GM12874 (cell line): ENCODE measurements at regions not wholly inside any gene's neighbourhood (a gene's known extent, or its start where the extent isn't known, plus 50 kb on each side); places are given as distances from the start of the nearest gene placed in this dataset.

Experiments used
- TF ChIP-seq, protein P1 (sequence below): IDR thresholded peaks from 2 replicates; pipeline ENCODE4 v1.5.1; 2011; ENCODE audit warnings: low read depth, mild to moderate bottlenecking, control low read depth, low read length, moderate library complexity; ENCODE audit not compliant: insufficient read depth

DNA sequence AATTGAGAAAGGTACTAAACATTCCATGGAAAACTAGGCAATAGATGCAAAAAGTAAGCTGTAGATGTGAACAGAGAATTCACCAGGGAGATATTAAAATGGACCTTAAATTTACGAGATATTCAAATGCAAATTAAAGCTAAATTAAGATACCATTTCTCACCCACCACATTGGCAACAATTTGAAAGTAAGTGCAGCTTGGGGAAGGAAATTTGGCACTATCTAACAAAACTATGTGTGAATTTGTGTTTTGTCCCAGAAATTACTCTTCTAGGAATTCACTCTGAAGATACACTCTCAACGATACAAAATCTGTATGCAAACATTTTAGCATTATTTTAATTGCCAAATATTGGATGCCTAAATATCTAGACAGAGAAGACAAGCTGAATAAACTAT is 178.2 kb upstream of the SORCS1 start:
- TF ChIP-seq, protein P1, sequence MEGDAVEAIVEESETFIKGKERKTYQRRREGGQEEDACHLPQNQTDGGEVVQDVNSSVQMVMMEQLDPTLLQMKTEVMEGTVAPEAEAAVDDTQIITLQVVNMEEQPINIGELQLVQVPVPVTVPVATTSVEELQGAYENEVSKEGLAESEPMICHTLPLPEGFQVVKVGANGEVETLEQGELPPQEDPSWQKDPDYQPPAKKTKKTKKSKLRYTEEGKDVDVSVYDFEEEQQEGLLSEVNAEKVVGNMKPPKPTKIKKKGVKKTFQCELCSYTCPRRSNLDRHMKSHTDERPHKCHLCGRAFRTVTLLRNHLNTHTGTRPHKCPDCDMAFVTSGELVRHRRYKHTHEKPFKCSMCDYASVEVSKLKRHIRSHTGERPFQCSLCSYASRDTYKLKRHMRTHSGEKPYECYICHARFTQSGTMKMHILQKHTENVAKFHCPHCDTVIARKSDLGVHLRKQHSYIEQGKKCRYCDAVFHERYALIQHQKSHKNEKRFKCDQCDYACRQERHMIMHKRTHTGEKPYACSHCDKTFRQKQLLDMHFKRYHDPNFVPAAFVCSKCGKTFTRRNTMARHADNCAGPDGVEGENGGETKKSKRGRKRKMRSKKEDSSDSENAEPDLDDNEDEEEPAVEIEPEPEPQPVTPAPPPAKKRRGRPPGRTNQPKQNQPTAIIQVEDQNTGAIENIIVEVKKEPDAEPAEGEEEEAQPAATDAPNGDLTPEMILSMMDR: no peak

DNA sequence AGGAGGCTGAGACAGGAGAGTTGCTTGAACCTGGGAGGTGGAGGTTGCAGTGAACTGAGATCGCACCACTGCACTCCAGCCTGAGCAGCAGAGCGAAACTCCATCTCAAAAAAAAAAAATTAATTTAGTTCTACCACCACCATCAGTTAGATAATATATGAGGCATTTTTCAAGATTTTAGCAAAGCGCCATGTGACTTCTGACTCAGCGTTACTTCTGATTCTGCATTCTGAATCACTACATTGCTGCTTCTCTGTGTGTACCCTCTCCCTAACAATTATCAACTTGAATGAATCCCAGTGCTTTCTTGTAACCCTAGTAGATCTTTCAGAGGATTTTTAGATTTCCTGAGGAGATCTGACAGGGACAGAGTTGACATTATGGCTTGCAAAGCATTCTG is 176.8 kb upstream of the SORCS1 start:
- TF ChIP-seq, protein P1: no peak

DNA sequence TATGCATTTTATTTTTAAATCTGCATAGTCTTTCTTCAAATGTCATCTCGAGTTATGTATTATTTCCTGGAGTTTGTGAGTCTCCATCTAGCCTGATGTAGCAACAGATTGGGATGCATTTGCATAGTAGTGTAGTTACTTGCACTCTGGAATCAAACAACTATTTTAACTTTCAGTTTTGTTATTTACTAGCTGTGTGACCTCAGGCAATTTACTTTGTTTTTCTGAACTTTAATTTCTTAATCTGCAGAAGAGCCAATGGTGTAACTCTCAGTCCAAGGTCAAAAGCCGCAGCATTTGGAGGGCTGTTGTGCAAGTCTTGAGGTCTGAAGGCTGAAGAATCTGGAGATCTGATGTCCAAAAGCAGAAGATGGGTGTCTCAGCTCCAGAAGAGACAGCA is 175.8 kb upstream of the SORCS1 start:
- TF ChIP-seq, protein P1: no peak

DNA sequence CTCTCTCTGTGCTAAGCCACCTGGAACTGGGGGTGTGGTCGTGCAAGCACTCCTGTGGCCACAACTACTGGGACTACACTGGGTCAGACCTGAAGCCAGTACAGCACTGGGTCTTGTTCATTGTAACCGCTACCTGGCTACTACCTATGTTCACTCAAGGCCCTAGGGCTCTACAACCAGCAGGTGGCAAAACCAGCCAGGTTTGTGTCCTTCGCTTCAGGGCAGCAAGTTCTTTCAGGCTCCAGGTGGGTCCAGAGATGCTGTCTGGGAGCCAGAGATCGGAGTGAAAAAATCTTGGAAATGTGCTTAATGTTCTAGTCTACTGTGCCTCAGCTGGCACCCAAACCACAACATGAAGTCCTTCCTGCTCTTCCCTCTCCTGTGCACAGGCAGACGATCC is 171.6 kb upstream of the SORCS1 start:
- TF ChIP-seq, protein P1: no peak

DNA sequence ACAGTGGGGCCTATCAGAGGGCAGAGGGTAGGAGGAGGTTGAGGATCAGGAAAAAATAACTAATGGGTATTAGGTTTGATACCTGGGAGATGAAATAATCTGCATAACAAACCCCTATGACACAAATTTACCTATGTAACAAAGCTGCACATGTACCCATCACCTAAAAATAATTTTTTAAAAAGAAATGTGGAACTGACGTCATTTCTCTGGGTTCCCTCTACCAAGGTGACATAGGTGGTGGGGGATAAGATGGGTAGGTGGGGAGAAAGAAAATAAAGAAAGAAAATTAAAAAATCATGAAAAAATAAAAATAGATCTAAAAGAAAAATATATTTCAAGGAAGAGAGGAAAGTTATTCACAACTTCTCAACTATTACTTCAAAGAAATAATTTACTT is 153.1 kb upstream of the SORCS1 start:
- TF ChIP-seq, protein P1: no peak

DNA sequence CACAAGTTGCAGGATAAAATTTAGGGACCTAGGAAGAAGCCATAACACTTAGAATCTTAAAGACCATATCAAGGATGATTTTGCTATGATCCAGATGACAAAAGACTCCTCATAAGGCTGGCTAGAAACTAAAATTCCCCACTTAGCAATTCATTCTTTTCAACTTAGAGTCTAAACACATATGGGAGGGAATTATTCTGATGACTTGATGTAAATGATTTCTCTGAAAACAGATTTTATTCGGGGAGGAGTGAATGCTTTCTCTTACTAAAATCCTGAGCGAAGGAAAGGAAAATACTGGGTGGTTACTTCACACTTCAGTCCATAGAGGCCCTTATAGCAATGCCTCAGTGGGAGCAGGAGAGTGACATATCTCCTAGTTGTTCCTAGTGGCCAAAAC is 138.7 kb upstream of the SORCS1 start:
- TF ChIP-seq, protein P1: no peak

DNA sequence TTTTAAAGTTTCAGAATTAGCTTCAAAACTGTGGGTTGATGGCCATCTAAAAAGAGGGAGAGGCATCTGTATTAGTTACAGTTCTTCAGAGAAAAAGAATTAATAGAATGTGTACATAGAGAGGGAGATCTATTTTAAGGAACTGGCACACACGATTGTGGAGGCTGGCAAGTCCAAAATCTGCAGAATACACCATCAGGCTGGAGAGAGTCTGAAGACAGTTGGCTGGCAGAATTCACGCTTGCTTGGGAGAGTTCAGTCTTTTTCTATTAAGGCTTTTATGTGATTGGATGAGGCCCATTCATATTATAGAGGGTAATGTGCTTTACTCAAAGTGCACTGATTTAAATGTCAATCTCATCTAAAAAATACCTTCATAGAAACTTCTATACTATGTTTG is 135.1 kb upstream of the SORCS1 start:
- TF ChIP-seq, protein P1: no peak

DNA sequence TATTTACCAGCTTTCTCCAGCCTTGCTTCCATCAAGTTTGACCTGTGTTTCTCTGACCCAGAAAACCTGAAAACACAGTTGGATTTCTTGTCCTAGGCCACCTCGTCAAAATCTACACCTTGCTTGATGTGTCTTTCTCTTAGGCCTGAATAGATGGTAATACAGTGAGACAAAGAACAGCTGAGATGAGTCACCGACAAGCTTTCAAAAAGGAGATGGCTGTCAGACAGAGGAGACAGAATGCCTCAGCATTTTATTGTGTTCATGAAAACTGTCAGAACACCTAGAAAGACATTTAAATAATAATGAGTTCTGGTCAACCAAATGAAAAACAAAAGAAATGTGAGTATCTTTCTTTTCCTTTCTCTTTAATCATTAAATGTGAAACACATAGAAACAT is 119.7 kb upstream of the SORCS1 start:
- TF ChIP-seq, protein P1: no peak
